HG02885 (cell line): ENCODE measurements at regions not wholly inside any gene's neighbourhood (a gene's known extent, or its start where the extent isn't known, plus 50 kb on each side); places are given as distances from the start of the nearest gene placed in this dataset.

Experiments
- ATAC-seq: cut with Tn5 transposase; IDR thresholded peaks from one replicate; pipeline ENCODE4 v1.9.1; 2021; ENCODE audit warnings: mild to moderate bottlenecking; ENCODE audit not compliant: unreplicated experiment, poor library complexity

GRCh38 chr6:43986177-43986825 lies 141.0 kb downstream of the MRPL14 start:
- no peak for ATAC-seq

- ATAC-seq = no peak
Observed at GRCh38 chr6:43985329-43985728, 141.9 kb downstream of the MRPL14 start.

- ATAC-seq = no peak
Observed at GRCh38 chr6:43984442-43985321, 142.6 kb downstream of the MRPL14 start.

GRCh38 chr6:43983632-43984031 lies 143.6 kb downstream of the MRPL14 start:
- ATAC-seq = no peak

GRCh38 chr6:43983191-43983590 lies 144.1 kb downstream of the MRPL14 start:
- ATAC-seq = no peak

- ATAC-seq = no peak
Observed at GRCh38 chr6:43982084-43982625, 145.1 kb downstream of the MRPL14 start.

- no peak for ATAC-seq
Observed at GRCh38 chr6:43981363-43981990, 145.8 kb downstream of the MRPL14 start.

GRCh38 chr6:43980004-43980795 lies 147.1 kb downstream of the MRPL14 start:
- ATAC-seq = no peak

GRCh38 chr6:43979525-43979924 lies 147.7 kb downstream of the MRPL14 start:
- ATAC-seq = no peak

- no peak for ATAC-seq
Observed at GRCh38 chr6:43978473-43979346, 148.5 kb downstream of the MRPL14 start.

GRCh38 chr6:43977404-43978111 lies 149.7 kb downstream of the MRPL14 start:
- peak; percentile 87 for ATAC-seq

- no peak for ATAC-seq
Observed at GRCh38 chr6:43976706-43977403, 150.4 kb downstream of the MRPL14 start.

- no peak for ATAC-seq
Observed at GRCh38 chr6:43974643-43975230, 152.5 kb downstream of the MRPL14 start.

GRCh38 chr6:43973357-43973756 lies 153.9 kb downstream of the MRPL14 start:
- no peak for ATAC-seq

- no peak for ATAC-seq
Observed at GRCh38 chr6:43972913-43973300, 154.3 kb downstream of the MRPL14 start.

- no peak for ATAC-seq
Observed at GRCh38 chr6:43972179-43972912, 154.9 kb downstream of the MRPL14 start.

GRCh38 chr6:43971776-43972126 lies 155.5 kb downstream of the MRPL14 start:
- ATAC-seq = no peak
